Muscle of leg (tissue), 3 donors: ENCODE measurements at regions not wholly inside any gene's neighbourhood (a gene's known extent, or its start where the extent isn't known, plus 50 kb on each side); places are given as distances from the start of the nearest gene placed in this dataset.

Source experiments
- DNase-seq: peaks from one replicate; pipeline ENCODE4 v3.0.0; 2013
- H3K27ac ChIP-seq: one replicate; pipeline ENCODE4 v1.5.1; 2013; ENCODE audit warnings: mild to moderate bottlenecking, low read length, control low read depth
- H3K27me3 ChIP-seq: one replicate; pipeline ENCODE4 v1.6.1; 2013; ENCODE audit warnings: low read length; ENCODE audit not compliant: control insufficient read depth, insufficient read depth
- H3K36me3 ChIP-seq: one replicate; pipeline ENCODE4 v1.6.1; 2013; ENCODE audit warnings: low read length; ENCODE audit not compliant: control insufficient read depth, insufficient read depth
- H3K4me1 ChIP-seq: one replicate; pipeline ENCODE4 v1.6.1; 2013; ENCODE audit warnings: low read length; ENCODE audit not compliant: control insufficient read depth, insufficient read depth
- H3K4me3 ChIP-seq: one replicate; pipeline ENCODE4 v1.5.1; 2013; ENCODE audit warnings: low read length, control low read depth
- H3K9me3 ChIP-seq: replicated peaks from 2 replicates; pipeline ENCODE4 v1.6.1; 2013; ENCODE audit warnings: low read depth, low read length; ENCODE audit not compliant: control insufficient read depth
- WGBS: methylation state at CpG from one replicate; pipeline ENCODE4 v1.1.5; 2013; ENCODE audit warnings: missing lambda C conversion rate; ENCODE audit not compliant: insufficient coverage; 5-methylcytosine and 5-hydroxymethylcytosine counted together

DNA sequence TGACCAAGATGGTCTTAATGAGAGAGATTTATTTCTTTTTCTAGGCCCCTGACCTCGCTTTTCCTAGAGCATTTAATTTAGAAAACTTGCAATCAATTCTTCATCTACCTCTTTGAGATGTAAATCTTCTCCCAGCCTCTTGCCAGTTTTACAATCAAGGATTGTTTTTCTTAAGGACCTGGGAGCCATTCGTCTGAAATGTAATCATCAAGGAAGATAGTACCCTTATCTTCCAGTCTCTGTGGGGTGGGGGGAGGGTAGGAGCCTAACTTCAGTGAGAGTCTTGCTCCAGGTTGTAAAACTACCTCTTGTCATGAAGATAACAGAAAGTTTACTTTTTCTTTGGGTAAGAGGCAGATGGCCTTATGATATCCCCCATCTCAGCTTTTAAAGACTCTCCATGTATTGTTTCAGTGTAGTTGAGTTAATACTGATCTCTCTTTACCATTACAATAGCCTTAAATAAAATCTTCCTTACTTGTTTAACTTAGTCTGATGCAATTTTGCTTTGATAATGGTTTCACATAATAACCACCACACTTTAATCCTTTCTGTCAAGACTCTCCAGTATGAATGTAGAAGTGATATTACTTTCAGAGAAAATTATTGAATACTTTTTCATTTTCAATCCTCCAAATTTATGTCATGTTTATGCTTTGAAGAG, 110.2 kb upstream of the CPHXL start:
- Histone ChIP-seq H3K9me3 (no peaks in the 10 kb centered on the region), H3K27ac (no peak overlapping the region), H3K36me3 (no peaks in the 10 kb centered on the region), H3K4me3 (no peak overlapping the region), H3K4me1 (no peaks in the 10 kb centered on the region), H3K27me3 (no peaks in the 10 kb centered on the region)
- WGBS, result no CpG with 5 or more reads among the region's 2 CpGs
- DNase-seq, result no peak

DNA sequence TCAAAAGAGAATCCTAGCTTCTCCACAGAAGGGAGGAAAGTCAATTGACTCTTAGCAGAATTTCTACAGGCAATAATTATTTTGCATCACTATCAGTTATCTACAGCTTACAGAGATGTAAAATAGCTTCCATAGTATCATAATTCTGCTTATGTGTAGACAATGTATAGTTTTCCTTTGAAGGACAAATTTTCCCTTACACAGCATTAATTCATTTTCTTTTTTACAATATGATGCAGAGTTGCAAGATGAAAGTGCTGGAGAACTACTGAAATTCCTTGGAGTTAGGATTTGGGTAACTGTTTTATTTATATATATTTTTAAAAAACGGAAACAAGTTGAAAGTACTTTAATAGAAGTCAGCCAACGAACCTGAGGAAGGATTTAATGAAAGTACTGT, 111.0 kb upstream of the CPHXL start:
- H3K4me3 ChIP-seq, result no peak overlapping the region
- no peaks in the 10 kb centered on the region for H3K9me3 ChIP-seq
- no peaks in the 10 kb centered on the region for H3K27me3 ChIP-seq
- no peaks in the 10 kb centered on the region for H3K36me3 ChIP-seq
- no peak for DNase-seq
- 75% methylated on average over 1 of the region's 2 CpGs for WGBS
- H3K27ac ChIP-seq, result no peak overlapping the region
- no peaks in the 10 kb centered on the region for H3K4me1 ChIP-seq

DNA sequence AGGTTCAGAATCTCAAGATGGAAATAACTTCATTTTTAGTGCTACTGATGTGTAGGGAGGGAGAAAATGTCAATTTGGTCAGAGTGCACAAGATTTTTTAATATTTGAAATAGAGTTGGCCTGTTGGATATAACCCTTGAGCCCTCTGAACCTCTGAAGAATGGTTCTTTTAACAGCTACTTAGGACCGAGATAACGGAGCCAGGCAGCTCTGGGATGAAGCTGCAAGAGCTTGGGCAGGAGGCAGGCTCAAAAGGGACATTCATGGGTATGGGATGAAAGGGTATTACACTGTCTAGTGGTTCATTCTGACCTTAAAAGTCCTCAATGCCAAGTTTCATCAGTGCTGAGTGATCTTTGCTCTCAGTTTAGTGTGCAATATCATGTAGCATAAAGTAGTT, 111.4 kb upstream of the CPHXL start:
- Histone ChIP-seq H3K36me3 (no peaks in the 10 kb centered on the region), H3K9me3 (no peaks in the 10 kb centered on the region), H3K27ac (no peak overlapping the region), H3K4me1 (no peaks in the 10 kb centered on the region), H3K27me3 (no peaks in the 10 kb centered on the region), H3K4me3 (no peak overlapping the region)
- WGBS, result 47% methylated on average over 2 of the region's 2 CpGs
- no peak for DNase-seq

DNA sequence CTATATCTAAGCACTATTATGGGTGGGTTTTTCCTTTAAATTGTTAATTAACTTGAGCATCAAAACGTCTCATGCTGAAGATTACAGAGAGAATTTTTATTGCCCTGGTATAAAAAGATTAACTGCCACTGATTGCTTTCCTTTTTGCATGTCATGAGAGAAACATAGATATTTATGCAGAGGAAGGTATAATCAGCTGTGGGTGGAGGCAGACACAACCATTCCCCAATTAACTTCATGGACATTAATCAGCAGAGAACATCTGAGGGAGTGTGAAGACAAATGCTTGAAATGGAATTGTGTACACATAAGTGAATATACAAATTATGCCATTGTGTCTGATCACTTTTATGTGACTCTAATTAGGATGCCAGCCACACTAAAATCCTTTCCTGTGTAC, 115.2 kb upstream of the CPHXL start:
- Histone ChIP-seq H3K27me3 (no peaks in the 10 kb centered on the region), H3K36me3 (no peaks in the 10 kb centered on the region), H3K9me3 (no peaks in the 10 kb centered on the region), H3K4me3 (no peak overlapping the region), H3K4me1 (no peaks in the 10 kb centered on the region), H3K27ac (no peak overlapping the region)
- DNase-seq, result no peak
- no CpG with 5 or more reads among the region's 1 CpG for WGBS

DNA sequence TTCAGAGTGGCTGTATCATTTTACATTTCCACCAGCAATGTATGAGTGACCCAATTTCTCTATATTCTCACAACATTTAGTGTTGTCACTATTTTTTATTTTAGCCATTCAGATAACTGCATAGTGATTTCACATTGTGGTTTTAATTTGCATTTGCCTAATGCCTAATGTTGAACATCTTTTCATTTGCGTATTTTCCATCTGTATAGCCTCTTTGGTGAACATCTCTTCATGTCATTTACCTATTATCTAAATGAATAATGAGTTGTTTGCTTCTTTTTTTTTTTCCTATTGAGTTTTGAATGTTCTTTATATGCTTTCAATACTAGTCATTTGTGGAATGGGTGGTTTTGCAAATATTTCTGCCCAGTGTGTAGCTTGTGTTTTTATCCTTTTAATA, 120.9 kb upstream of the CPHXL start:
- no peak for DNase-seq
- H3K4me3 ChIP-seq, result no peak overlapping the region
- no peaks in the 10 kb centered on the region for H3K4me1 ChIP-seq
- no peaks in the 10 kb centered on the region for H3K36me3 ChIP-seq
- WGBS, result no CpG with 5 or more reads among the region's 1 CpG
- no peaks in the 10 kb centered on the region for H3K27me3 ChIP-seq
- no peaks in the 10 kb centered on the region for H3K9me3 ChIP-seq
- no peak overlapping the region for H3K27ac ChIP-seq

DNA sequence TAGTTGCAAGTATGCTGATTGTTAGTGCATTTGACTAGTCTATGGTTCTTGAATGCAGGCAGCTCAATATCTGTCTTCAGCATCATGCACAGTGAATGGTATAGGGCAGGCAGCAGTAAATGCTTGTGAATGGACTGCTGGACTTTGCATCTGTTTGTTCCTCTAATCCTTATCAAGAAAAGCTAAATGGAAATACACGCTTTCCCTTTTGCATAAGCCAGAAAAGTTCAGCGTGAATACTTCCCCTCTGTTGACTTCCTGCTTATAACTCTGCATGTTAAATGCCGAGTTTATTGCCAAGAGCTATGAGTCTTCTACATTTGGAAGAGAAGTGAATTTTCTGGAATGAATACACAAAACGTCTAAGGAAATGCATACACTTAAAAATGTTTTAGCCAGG, 127.9 kb upstream of the CPHXL start:
- peak; percentile 76 for DNase-seq
- Histone ChIP-seq H3K36me3 (no peaks in the 10 kb centered on the region), H3K27ac (no peak overlapping the region), H3K4me1 (no peaks in the 10 kb centered on the region), H3K9me3 (no peaks in the 10 kb centered on the region), H3K4me3 (no peak overlapping the region), H3K27me3 (no peaks in the 10 kb centered on the region)
- WGBS, result no CpG with 5 or more reads among the region's 4 CpGs

DNA sequence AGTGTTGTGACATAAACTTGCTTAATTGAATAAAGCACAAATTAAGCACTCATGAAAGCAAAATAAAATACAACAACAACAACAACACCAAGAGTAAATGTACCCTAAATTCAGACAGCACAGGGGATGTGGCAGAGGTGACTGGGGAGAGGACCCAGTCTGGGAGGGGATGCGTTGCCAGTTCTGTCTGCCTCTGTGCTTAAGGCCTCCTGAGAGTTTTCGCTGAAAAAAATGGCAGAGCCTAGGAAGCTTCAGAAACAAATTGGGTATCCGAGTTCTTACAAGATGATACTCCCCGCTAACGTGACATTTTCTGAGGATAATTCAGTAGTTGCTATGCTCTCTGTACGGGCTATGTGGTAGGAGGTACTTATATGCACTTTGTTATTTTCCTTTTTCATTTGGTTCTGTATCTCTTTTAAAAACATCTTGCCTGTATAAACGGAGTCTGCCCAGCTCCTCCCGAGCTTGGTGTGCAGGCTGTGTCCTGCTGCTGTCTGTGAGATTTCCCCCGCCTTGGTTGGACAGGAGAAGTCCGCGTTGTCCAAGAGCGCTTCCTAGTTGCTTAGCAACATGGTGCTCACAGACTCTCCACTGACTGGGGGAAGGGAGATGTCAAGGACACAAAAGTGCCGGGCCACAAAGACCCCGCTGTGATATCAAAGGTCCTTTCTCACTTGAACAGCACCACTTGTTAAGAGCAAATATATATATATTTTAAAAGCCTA, 134.2 kb upstream of the CPHXL start:
- peak; percentile 86 for DNase-seq

DNA sequence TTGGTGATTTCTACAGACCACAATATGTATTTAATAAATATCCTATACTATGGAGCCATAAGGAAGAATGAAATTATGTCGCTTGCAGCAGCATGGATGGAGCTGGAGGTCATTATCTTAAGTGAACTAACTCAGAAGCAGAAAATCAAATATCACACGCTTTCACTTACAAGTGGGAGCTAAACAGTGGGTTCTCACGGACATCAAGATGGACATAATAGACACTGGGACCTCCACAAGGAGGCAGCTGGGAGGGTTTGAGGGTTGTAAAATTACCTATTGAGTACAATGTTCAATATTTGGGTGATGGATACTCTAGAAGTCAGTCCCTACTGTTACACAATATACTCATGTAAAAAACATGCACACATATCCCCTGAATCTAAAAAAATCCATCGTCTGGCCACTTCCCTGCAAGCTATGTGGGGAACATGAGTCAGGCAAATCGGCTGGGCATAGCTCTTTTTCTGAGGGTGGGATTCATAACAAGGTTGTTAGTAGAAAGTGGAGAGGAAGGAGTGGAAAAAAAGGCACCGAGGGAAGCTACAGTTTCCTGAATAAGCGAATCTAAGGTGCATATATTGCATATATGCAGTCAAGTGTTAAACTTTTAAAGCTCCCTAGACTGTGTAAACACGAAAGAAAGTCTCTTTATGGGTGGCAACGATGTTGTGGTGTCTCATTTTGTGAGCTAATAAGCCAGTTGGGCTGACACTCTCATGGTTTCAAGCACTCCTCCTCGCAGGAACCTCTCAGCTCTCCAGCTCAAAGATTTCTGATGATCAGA, 135.2 kb upstream of the CPHXL start:
- DNase-seq, result no peak
- Histone ChIP-seq H3K4me3 (no peak overlapping the region), H3K27ac (no peak overlapping the region), H3K9me3 (no peaks in the 10 kb centered on the region), H3K36me3 (no peaks in the 10 kb centered on the region), H3K27me3 (no peaks in the 10 kb centered on the region), H3K4me1 (no peaks in the 10 kb centered on the region)
- 38% methylated on average over 3 of the region's 10 CpGs for WGBS

More for the DNA sequence above, 134.2 kb upstream of the CPHXL start:
- 19% methylated on average over 5 of the region's 14 CpGs for WGBS
- no peaks in the 10 kb centered on the region for H3K27me3 ChIP-seq
- no peaks in the 10 kb centered on the region for H3K4me1 ChIP-seq
- H3K36me3 ChIP-seq, result no peaks in the 10 kb centered on the region
- H3K9me3 ChIP-seq, result no peaks in the 10 kb centered on the region
- H3K4me3 ChIP-seq, result no peak overlapping the region
- H3K27ac ChIP-seq, result no peak overlapping the region

DNA sequence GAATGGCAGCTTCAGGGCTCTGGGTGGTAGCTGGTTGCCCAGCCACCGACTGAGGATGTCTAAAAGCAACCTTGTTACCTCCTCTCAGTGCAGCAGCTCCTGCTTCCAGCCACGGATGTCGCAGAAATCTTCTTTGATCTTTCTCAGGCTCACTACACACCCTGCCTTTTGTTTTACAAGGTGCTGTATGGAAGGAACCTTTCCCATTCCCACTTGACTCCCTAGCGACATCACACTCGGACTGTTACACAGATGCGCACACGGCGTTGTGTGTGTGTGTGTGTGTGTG, 135.8 kb upstream of the CPHXL start:
- no peaks in the 10 kb centered on the region for H3K4me1 ChIP-seq
- H3K36me3 ChIP-seq, result no peaks in the 10 kb centered on the region
- H3K27ac ChIP-seq, result no peak overlapping the region
- no peaks in the 10 kb centered on the region for H3K9me3 ChIP-seq
- no peak for DNase-seq
- 33% methylated on average over 1 of the region's 8 CpGs for WGBS
- H3K4me3 ChIP-seq, result no peak overlapping the region
- no peaks in the 10 kb centered on the region for H3K27me3 ChIP-seq

DNA sequence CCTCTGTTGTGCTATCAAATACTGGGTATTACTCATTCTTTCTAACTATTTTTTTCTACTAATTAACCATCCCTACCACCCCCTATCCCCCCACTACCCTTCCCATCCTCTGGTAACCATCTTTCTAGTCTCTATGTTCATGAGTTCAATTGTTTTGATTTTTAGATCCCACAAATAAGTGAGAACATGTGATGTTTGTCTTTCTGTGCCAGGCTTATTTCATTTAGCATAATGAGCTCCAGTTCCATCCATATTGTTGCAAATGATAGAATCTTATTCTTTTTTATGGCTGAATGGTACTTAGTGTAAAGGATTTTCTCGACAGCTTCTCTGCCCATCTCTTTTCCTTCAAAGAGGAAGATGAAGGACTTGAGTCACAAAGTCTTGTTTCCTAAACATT, 138.0 kb upstream of the CPHXL start:
- Histone ChIP-seq H3K9me3 (no peaks in the 10 kb centered on the region), H3K36me3 (no peaks in the 10 kb centered on the region), H3K27ac (no peak overlapping the region), H3K27me3 (no peaks in the 10 kb centered on the region), H3K4me3 (no peak overlapping the region), H3K4me1 (no peaks in the 10 kb centered on the region)
- no peak for DNase-seq
- WGBS, result no CpG with 5 or more reads among the region's 1 CpG
